ENCODE measurements at regions not wholly inside any gene's neighbourhood (a gene's known extent, or its start where the extent isn't known, plus 50 kb on each side); places are given as distances from the start of the nearest gene placed in this dataset.
"Not testable (repeated sequence)": the region's sequence is repeated elsewhere in the genome, so short reads cannot be mapped to it uniquely, and the experiment has no call there.

- intact Hi-C loops (cut with DNase I, micrococcal nuclease); H3K9me3 Mint-ChIP-seq (ENCODE audit: low read depth); H3K36me3 Mint-ChIP-seq (ENCODE audit: low read depth); POLR2A ChIA-PET; H3K27ac Mint-ChIP-seq; H3K4me3 Mint-ChIP-seq; ATAC-seq; CTCF ChIA-PET; H3K4me1 Mint-ChIP-seq; H3K27me3 Mint-ChIP-seq; DNase-seq: not testable (repeated sequence)
Observed at GRCh38 chr6:26898785-26899184, 239.2 kb upstream of the ZNF322 start.

- H3K36me3 Mint-ChIP-seq (ENCODE audit: low read depth); POLR2A ChIA-PET; CTCF ChIA-PET; ATAC-seq; H3K9me3 Mint-ChIP-seq (ENCODE audit: low read depth); DNase-seq; H3K27me3 Mint-ChIP-seq; H3K4me3 Mint-ChIP-seq; H3K27ac Mint-ChIP-seq; intact Hi-C loops (cut with DNase I, micrococcal nuclease); H3K4me1 Mint-ChIP-seq: not testable (repeated sequence)
Observed at GRCh38 chr6:26924206-26924605, 264.7 kb upstream of the ZNF322 start.

DNA sequence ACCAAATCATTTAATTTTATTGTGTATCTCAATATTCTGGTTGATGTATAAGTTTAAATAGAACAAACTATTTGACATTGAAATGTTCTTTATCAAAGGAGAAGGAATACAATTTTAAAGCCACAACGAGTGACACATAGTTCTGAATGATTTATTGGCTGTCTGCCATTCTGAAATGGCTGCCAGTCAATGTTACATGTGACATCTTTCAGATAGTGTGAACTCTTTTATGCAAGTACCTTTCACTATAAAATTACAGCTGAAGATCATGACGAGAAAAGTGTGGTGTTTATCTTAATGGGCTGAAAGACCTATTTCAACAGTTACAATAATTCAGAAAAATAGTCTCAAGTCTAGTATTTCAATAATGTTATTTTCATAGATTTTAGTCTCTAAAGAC is 268.6 kb upstream of the ZNF322 start:
- H3K27ac Mint-ChIP-seq; ATAC-seq; DNase-seq; H3K27me3 Mint-ChIP-seq; H3K4me1 Mint-ChIP-seq; CTCF ChIA-PET; H3K9me3 Mint-ChIP-seq (ENCODE audit: low read depth); intact Hi-C loops (cut with DNase I, micrococcal nuclease); H3K4me3 Mint-ChIP-seq; H3K36me3 Mint-ChIP-seq (ENCODE audit: low read depth); POLR2A ChIA-PET: not testable (repeated sequence)

GRCh38 chr6:26937258-26937657 is 277.7 kb upstream of the ZNF322 start:
- POLR2A ChIA-PET, ATAC-seq: not testable (repeated sequence)

GRCh38 chr6:26951211-26951610 is 291.7 kb upstream of the ZNF322 start:
- H3K4me1 Mint-ChIP-seq; H3K27ac Mint-ChIP-seq; ATAC-seq; intact Hi-C loops (cut with DNase I, micrococcal nuclease); H3K27me3 Mint-ChIP-seq; POLR2A ChIA-PET; DNase-seq; CTCF ChIA-PET; H3K36me3 Mint-ChIP-seq (ENCODE audit: low read depth); H3K9me3 Mint-ChIP-seq (ENCODE audit: low read depth); H3K4me3 Mint-ChIP-seq: not testable (repeated sequence)

More at GRCh38 chr6:26937258-26937657, 277.7 kb upstream of the ZNF322 start:
- H3K27ac Mint-ChIP-seq; H3K27me3 Mint-ChIP-seq; CTCF ChIA-PET; H3K9me3 Mint-ChIP-seq (ENCODE audit: low read depth); DNase-seq; H3K36me3 Mint-ChIP-seq (ENCODE audit: low read depth); H3K4me3 Mint-ChIP-seq; intact Hi-C loops (cut with DNase I, micrococcal nuclease); H3K4me1 Mint-ChIP-seq: not testable (repeated sequence)

- intact Hi-C loops (cut with DNase I, micrococcal nuclease); H3K9me3 Mint-ChIP-seq (ENCODE audit: low read depth); H3K27me3 Mint-ChIP-seq; H3K4me1 Mint-ChIP-seq; H3K36me3 Mint-ChIP-seq (ENCODE audit: low read depth): not testable (repeated sequence)
- ChIA-PET POLR2A (interaction anchor here (0.5 kb wide), 1 partner anchor 912 kb away, joined by 3 read pairs; a partner anchor contains a TSS), CTCF (interaction anchor here (1.1 kb wide), 1 partner anchor 939 kb away, joined by 3 read pairs; no protein-coding TSS in a partner anchor)
- H3K4me3 Mint-ChIP-seq: peak overlapping the region; percentile 76
- peak overlapping the region; percentile 84 for H3K27ac Mint-ChIP-seq
- ATAC-seq (peak; percentile 26), DNase-seq (peak; percentile 72)
Observed at GRCh38 chr6:26956078-26956600, 291.4 kb upstream of the PRSS16 start.

DNA sequence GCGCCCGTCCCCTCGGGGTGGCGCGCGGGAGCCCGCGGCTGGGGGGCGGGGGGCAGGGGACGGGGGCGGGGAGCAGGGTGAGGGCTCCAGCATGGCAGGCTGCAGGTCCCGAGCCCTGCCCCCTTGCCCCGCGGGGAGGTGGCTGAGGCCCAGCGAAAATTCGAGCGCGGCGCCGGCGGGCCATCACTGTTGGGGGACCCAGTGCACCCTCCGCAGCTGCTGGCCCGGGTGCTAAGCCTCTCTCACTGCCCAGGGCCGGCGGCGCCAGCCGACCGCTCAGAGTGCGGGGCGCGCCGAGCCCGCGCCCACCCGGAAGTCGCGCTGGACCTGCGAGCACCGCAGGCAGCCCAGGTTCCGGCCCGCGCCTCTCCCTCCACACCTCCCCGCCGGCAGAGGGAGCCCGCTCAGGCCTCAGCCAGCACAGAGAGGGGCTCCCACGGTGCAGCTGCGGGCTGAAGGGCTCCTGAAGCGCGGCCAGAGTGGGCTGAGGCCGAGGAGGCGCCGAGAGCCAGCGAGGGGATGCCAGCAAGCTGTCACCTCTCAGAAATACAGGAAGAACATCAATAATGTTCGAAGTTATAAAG is 290.8 kb upstream of the PRSS16 start:
- Mint-ChIP-seq H3K4me3 (peak overlapping the region; percentile 77), H3K27ac (peak overlapping the region; percentile 83)
- intact Hi-C loops (cut with DNase I, micrococcal nuclease); H3K27me3 Mint-ChIP-seq; H3K9me3 Mint-ChIP-seq (ENCODE audit: low read depth); H3K36me3 Mint-ChIP-seq (ENCODE audit: low read depth); H3K4me1 Mint-ChIP-seq; POLR2A ChIA-PET: not testable (repeated sequence)
- ATAC-seq (peak; percentile 83), DNase-seq (peak; percentile 90)
- CTCF ChIA-PET: interaction anchor here (0.6 to 1.1 kb wide), 2 partner anchors 172 to 939 kb away, joined by 3 to 4 read pairs; no protein-coding TSS in a partner anchor

GRCh38 chr6:26957399-26958127 is 289.9 kb upstream of the PRSS16 start:
- H3K4me3 Mint-ChIP-seq: peak overlapping the region; percentile 77
- intact Hi-C loops (cut with DNase I, micrococcal nuclease); H3K36me3 Mint-ChIP-seq (ENCODE audit: low read depth); POLR2A ChIA-PET; ATAC-seq; H3K27me3 Mint-ChIP-seq; H3K9me3 Mint-ChIP-seq (ENCODE audit: low read depth); H3K4me1 Mint-ChIP-seq: not testable (repeated sequence)
- CTCF ChIA-PET: interaction anchor here (0.6 kb wide), 1 partner anchor 171 kb away, joined by 4 read pairs; no protein-coding TSS in a partner anchor
- peak overlapping the region; percentile 73 for H3K27ac Mint-ChIP-seq
- DNase-seq: peak; percentile 8

DNA sequence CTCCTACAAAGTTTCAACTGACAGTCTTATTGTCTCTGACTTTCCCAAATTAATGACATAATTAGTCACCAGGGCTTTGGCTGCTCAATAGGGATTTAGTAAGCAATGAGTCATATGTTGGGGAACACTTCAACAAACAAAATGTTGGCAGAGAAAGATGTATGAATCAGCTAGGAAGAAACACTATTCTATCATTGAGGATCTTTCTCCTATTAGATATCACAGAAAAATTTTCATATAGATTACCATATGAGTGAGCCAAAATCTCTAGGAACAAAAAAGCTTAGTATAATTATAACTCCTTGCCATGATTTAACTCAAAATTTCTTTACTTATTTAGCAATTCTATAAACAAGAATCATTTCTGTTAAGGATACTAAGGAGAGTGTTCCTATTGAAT is 286.3 kb upstream of the PRSS16 start:
- H3K27me3 Mint-ChIP-seq; H3K9me3 Mint-ChIP-seq (ENCODE audit: low read depth); ATAC-seq; H3K27ac Mint-ChIP-seq; intact Hi-C loops (cut with DNase I, micrococcal nuclease); CTCF ChIA-PET; POLR2A ChIA-PET; DNase-seq; H3K36me3 Mint-ChIP-seq (ENCODE audit: low read depth); H3K4me1 Mint-ChIP-seq; H3K4me3 Mint-ChIP-seq: not testable (repeated sequence)

DNA sequence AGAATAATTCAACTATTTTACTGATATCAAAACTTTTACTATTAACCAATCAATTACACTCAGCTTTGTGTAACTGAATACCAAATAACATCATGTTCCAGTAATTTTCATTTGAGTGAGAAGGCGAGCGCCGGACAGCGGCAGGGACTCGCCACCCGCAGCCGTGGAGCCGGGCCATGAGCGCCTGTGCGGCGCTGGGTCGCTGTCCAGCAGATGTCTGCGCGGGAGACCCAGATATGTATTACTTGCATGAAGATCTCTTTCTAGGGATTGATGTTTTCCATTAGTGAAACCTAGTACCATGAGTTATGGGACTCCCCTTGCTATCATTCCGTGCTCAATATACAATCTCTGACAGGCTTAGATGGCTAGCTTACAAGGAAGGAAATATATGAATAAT is 245.1 kb upstream of the PRSS16 start:
- Mint-ChIP-seq H3K4me3 (no peak overlapping the region), H3K27ac (no peak overlapping the region), H3K9me3 (ENCODE audit: low read depth) (no peaks in the 10 kb centered on the region), H3K27me3 (peaks cover 14% of the 10 kb centered on the region), H3K36me3 (ENCODE audit: low read depth) (no peaks in the 10 kb centered on the region), H3K4me1 (no peaks in the 10 kb centered on the region)
- POLR2A ChIA-PET: no interaction called here
- CTCF ChIA-PET: interaction anchor here (0.6 kb wide), 1 partner anchor 532 kb away, joined by 3 read pairs; no protein-coding TSS in a partner anchor
- intact Hi-C loops (cut with DNase I, micrococcal nuclease): no loop called here
- DNase-seq (no peak), ATAC-seq (no peak)

GRCh38 chr6:27007020-27007419 is 240.5 kb upstream of the PRSS16 start:
- H3K27me3 Mint-ChIP-seq: peaks cover 32% of the 10 kb centered on the region
- no peaks in the 10 kb centered on the region for H3K4me1 Mint-ChIP-seq

DNA sequence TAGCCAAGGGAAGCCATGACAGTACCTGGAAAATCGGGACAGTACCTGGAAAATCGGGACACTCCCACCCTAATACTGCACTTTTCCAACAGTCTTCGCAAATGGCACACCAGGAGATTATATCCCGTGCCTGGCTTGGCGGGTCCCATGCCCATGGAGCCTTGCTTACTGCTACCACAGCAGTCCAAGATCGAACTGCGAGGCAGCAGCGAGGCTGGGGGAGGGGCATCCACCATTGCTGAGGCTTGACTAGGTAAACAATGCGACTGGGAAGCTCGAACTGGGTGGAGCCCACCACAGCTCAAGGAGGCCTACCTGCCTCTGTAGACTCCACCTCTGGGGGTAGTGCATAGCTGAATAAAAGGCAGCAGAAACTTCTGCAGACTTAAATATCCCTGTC is 238.9 kb upstream of the PRSS16 start:
- H3K27ac Mint-ChIP-seq; intact Hi-C loops (cut with DNase I, micrococcal nuclease); DNase-seq; CTCF ChIA-PET; H3K4me3 Mint-ChIP-seq; H3K4me1 Mint-ChIP-seq; POLR2A ChIA-PET; ATAC-seq; H3K36me3 Mint-ChIP-seq (ENCODE audit: low read depth): not testable (repeated sequence)
- Mint-ChIP-seq H3K9me3 (ENCODE audit: low read depth) (peaks cover 13% of the 10 kb centered on the region), H3K27me3 (peaks cover 36% of the 10 kb centered on the region)

More at GRCh38 chr6:27007020-27007419, 240.5 kb upstream of the PRSS16 start:
- intact Hi-C loops (cut with DNase I, micrococcal nuclease): no loop called here
- DNase-seq (no peak), ATAC-seq (no peak)
- peaks cover 7% of the 10 kb centered on the region for H3K36me3 Mint-ChIP-seq (ENCODE audit: low read depth)
- peaks cover 13% of the 10 kb centered on the region for H3K9me3 Mint-ChIP-seq (ENCODE audit: low read depth)
- no peak overlapping the region for H3K27ac Mint-ChIP-seq
- POLR2A ChIA-PET: interaction anchor here (0.5 kb wide), 1 partner anchor 904 kb away, joined by 3 read pairs; no protein-coding TSS in a partner anchor
- CTCF ChIA-PET: no interaction called here
- no peak overlapping the region for H3K4me3 Mint-ChIP-seq

All from activated CD4-positive, alpha-beta T cell treated with anti-CD3 and anti-CD28 coated beads for 36 hours (primary cell).